ENCODE measurements at regions not wholly inside any gene's neighbourhood (a gene's known extent, or its start where the extent isn't known, plus 50 kb on each side); places are given as distances from the start of the nearest gene placed in this dataset.

- no peak for TF ChIP-seq CTCF (IDR thresholded peaks at IDR 0.05; ENCODE audit: poor library complexity)
- no peak for TF ChIP-seq EZH2phosphoT487 (IDR thresholded peaks at IDR 0.05; ENCODE audit: low read depth, severe bottlenecking, unreplicated experiment)
- no peak for TF ChIP-seq EZH2 (IDR thresholded peaks at IDR 0.05; ENCODE audit: borderline replicate concordance)
These were observed 753.5 kb downstream of the PDHA2 start for GRCh38 chr4:96593422-96593821.
